NCI-H69 (cell line): ENCODE measurements at regions not wholly inside any gene's neighbourhood (a gene's known extent, or its start where the extent isn't known, plus 50 kb on each side); places are given as distances from the start of the nearest gene placed in this dataset.
"Not testable (repeated sequence)": the region's sequence is repeated elsewhere in the genome, so short reads cannot be mapped to it uniquely, and the experiment has no call there.

Experiments used
- DNase-seq: peaks from one replicate; lab custom pipeline; 2025; lab: John Stamatoyannopoulos, UW

- DNase-seq = no peak
Observed at GRCh38 chr16:35749253-35750141, 2290.1 kb downstream of the TP53TG3F start.

- DNase-seq = no peak
Observed at GRCh38 chr16:35750157-35750689, 2290.8 kb downstream of the TP53TG3F start.

GRCh38 chr16:35750701-35751104 lies 2291.3 kb downstream of the TP53TG3F start:
- DNase-seq = no peak

- no peak for DNase-seq
Observed at GRCh38 chr16:35751191-35751941, 2292.0 kb downstream of the TP53TG3F start.

GRCh38 chr16:35752012-35752772 lies 2292.8 kb downstream of the TP53TG3F start:
- DNase-seq = no peak

GRCh38 chr16:35752773-35753558 lies 2293.6 kb downstream of the TP53TG3F start:
- no peak for DNase-seq

GRCh38 chr16:35753559-35754390 lies 2294.4 kb downstream of the TP53TG3F start:
- DNase-seq = no peak

GRCh38 chr16:35754391-35755369 lies 2295.3 kb downstream of the TP53TG3F start:
- no peak for DNase-seq

- no peak for DNase-seq
Observed at GRCh38 chr16:35788381-35788780, 2329.0 kb downstream of the TP53TG3F start.

- no peak for DNase-seq
Observed at GRCh38 chr16:35792516-35793285, 2333.3 kb downstream of the TP53TG3F start.

GRCh38 chr16:35793601-35794000 lies 2334.2 kb downstream of the TP53TG3F start:
- no peak for DNase-seq

- no peak for DNase-seq
Observed at GRCh38 chr16:35794896-35795295, 2335.5 kb downstream of the TP53TG3F start.

GRCh38 chr16:35795361-35796029 lies 2336.1 kb downstream of the TP53TG3F start:
- DNase-seq = no peak

GRCh38 chr16:35797811-35798210 lies 2338.4 kb downstream of the TP53TG3F start:
- DNase-seq = no peak

GRCh38 chr16:35798885-35799426 lies 2339.5 kb downstream of the TP53TG3F start:
- no peak for DNase-seq

- not testable (repeated sequence) for DNase-seq
Observed at GRCh38 chr16:35804465-35804864, 2345.1 kb downstream of the TP53TG3F start.

- DNase-seq = no peak
Observed at GRCh38 chr16:35823342-35823741, 2363.9 kb downstream of the TP53TG3F start.
